Dendritic cell treated with granulocyte-macrophage colony-stimulating factor and Interleukin-4, amounts not matched to agents 40 ng/mL and 50 ng/mL, for 4 days (primary cell): ENCODE measurements at regions not wholly inside any gene's neighbourhood (a gene's known extent, or its start where the extent isn't known, plus 50 kb on each side); places are given as distances from the start of the nearest gene placed in this dataset.

Source experiments
- H3K27ac Mint-ChIP-seq: one replicate; pipeline ENCODE4 v1.8.0; 2022; ENCODE audit warnings: mild to moderate bottlenecking, mixed read lengths
- H3K27me3 Mint-ChIP-seq: one replicate; pipeline ENCODE4 v1.8.0; 2022; ENCODE audit warnings: mild to moderate bottlenecking, mixed read lengths
- H3K36me3 Mint-ChIP-seq: one replicate; pipeline ENCODE4 v1.8.0; 2022; ENCODE audit warnings: low read depth, mixed read lengths
- H3K4me1 Mint-ChIP-seq: one replicate; pipeline ENCODE4 v1.8.0; 2022; ENCODE audit warnings: low read depth, mixed read lengths
- H3K4me3 Mint-ChIP-seq: one replicate; pipeline ENCODE4 v1.8.0; 2022; ENCODE audit warnings: mild to moderate bottlenecking, moderate library complexity, mixed read lengths
- H3K9me3 Mint-ChIP-seq: one replicate; pipeline ENCODE4 v1.8.0; 2022; ENCODE audit warnings: mixed read lengths
- intact Hi-C: fragments of 100-400 bp; cut with micrococcal nuclease; formaldehyde crosslinking; loops from one replicate; pipeline ENCODE4 v1.15.0; 2022

DNA sequence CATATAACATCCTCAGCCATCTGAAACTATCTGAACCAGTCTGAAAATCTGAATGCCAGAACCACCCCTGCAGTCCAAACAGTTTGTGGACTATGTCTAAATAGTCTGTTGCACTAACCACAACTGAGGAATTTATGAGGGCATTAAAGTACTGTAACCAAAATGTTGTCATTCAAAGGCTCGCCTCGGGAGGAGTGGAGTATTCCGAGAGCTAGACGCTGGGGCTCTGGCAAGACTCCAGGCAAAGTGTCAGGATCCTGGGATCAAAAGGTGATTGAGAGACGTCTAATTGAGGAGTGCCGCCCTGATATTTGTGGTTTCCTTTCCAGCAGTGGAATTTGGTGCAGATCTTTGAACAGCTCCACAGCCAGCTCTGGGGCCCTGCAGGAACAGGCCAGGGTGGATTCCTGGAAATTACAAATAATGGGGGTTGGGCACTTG lies 142.9 kb upstream of the MYOCD start:
- Mint-ChIP-seq H3K4me1 (no peaks in the 10 kb centered on the region), H3K27ac (no peak overlapping the region), H3K36me3 (no peaks in the 10 kb centered on the region), H3K9me3 (no peaks in the 10 kb centered on the region), H3K4me3 (no peak overlapping the region), H3K27me3 (no peaks in the 10 kb centered on the region)
- intact Hi-C loops = no loop called here

- Mint-ChIP-seq H3K27me3 (no peaks in the 10 kb centered on the region), H3K27ac (no peak overlapping the region), H3K4me1 (no peaks in the 10 kb centered on the region), H3K9me3 (no peaks in the 10 kb centered on the region), H3K36me3 (no peaks in the 10 kb centered on the region), H3K4me3 (no peak overlapping the region)
- intact Hi-C loops = no loop called here
Measured at GRCh38 chr17:12523244-12523643, 142.4 kb upstream of the MYOCD start.

DNA sequence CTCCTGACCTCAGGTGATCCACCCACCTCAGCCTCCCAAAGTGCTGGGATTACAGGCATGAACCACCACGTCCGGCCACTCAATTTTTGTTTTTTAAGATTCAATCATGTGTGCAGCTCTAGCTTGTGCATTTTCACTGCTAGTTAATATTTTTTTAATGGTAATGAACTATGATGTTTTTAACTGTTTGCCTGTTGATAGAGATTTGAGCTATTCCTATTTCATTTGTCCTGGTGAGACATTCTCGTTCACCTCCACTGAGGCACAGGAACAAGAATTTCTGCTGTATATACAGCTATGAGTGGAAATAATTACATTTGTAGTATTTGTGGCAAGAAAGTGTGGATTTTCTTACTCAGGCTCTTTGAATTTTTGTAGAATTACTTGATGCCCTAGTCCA lies 137.7 kb upstream of the MYOCD start:
- Mint-ChIP-seq H3K9me3 (no peaks in the 10 kb centered on the region), H3K4me3 (no peak overlapping the region), H3K36me3 (no peaks in the 10 kb centered on the region), H3K4me1 (no peaks in the 10 kb centered on the region), H3K27me3 (no peaks in the 10 kb centered on the region), H3K27ac (no peak overlapping the region)
- intact Hi-C loops = no loop called here

DNA sequence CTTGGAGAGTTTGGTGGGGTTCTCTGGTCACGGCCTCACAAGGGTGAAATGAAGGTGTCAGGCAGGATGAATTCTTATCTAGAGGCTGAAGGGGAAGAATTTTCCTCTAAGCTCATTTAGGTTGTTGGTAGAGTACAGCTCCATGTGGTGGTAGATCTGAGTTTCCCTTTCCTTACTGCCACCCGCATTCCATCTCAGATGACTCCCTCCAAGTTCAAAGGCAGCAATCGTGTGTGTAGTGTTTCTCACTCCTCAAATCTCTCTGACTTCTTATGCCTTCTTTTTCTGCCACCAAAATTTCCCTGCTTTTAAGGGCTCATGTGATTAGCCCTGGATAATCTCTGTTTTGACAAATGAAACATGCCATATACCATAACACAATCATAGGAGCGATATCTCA lies 135.5 kb upstream of the MYOCD start:
- Mint-ChIP-seq H3K27ac (no peak overlapping the region), H3K9me3 (no peaks in the 10 kb centered on the region), H3K36me3 (no peaks in the 10 kb centered on the region), H3K4me3 (no peak overlapping the region), H3K27me3 (no peaks in the 10 kb centered on the region), H3K4me1 (no peaks in the 10 kb centered on the region)
- intact Hi-C loops = no loop called here

DNA sequence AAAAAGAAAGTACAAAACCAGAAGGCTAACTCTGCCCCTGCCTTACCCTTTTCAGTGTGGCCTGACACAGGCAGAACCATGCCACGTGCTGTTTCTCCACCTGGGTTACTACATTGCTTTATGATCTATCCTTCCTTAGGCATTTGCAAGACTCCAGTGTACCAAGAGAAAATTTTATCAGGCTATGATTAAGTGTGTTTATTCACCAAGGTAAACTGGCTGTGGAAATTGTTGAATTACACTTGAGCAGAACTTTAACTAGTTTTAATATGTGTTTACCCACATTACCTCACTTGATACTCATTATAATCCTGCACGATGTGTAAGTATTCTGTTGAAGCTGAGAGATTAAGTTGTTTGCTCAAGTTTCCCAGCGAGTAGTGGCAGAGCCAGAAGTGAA lies 129.7 kb upstream of the MYOCD start:
- intact Hi-C loops = no loop called here
- Mint-ChIP-seq H3K9me3 (no peaks in the 10 kb centered on the region), H3K36me3 (no peaks in the 10 kb centered on the region), H3K27ac (no peak overlapping the region), H3K4me1 (no peaks in the 10 kb centered on the region), H3K4me3 (no peak overlapping the region), H3K27me3 (no peaks in the 10 kb centered on the region)

- no peaks in the 10 kb centered on the region for H3K9me3 Mint-ChIP-seq
- no peak overlapping the region for H3K27ac Mint-ChIP-seq
- no peaks in the 10 kb centered on the region for H3K27me3 Mint-ChIP-seq
- H3K4me3 Mint-ChIP-seq = no peak overlapping the region
- intact Hi-C loops = no loop called here
- H3K4me1 Mint-ChIP-seq = no peaks in the 10 kb centered on the region
- no peaks in the 10 kb centered on the region for H3K36me3 Mint-ChIP-seq
Measured at GRCh38 chr17:12536472-12536871, 129.2 kb upstream of the MYOCD start.

DNA sequence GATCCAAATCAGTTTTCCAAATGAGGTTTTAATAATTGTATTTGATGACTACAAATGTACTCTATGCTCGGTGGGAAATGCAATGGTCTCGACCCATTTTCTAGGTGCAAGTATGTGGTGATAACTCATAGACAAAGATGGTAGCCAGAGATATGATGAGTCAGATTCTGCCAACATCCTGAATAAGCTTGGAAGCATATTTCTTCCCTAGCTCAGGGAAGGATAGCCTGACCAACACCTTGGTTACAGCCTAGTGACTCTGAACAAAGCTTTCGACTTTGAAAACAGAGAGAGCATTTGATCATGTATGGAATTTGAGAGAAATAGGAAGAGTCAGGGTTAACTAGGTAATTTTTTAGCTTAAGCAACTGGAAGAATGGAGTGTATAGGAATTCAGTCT lies 128.3 kb upstream of the MYOCD start:
- Mint-ChIP-seq H3K9me3 (no peaks in the 10 kb centered on the region), H3K4me1 (no peaks in the 10 kb centered on the region), H3K27me3 (no peaks in the 10 kb centered on the region), H3K36me3 (no peaks in the 10 kb centered on the region), H3K4me3 (no peak overlapping the region), H3K27ac (no peak overlapping the region)
- intact Hi-C loops = no loop called here

GRCh38 chr17:12538003-12538402 lies 127.7 kb upstream of the MYOCD start:
- H3K9me3 Mint-ChIP-seq = no peaks in the 10 kb centered on the region
- H3K27ac Mint-ChIP-seq = no peak overlapping the region
- H3K4me1 Mint-ChIP-seq = no peaks in the 10 kb centered on the region
- intact Hi-C loops = no loop called here
- no peak overlapping the region for H3K4me3 Mint-ChIP-seq
- no peaks in the 10 kb centered on the region for H3K27me3 Mint-ChIP-seq
- H3K36me3 Mint-ChIP-seq = no peaks in the 10 kb centered on the region

DNA sequence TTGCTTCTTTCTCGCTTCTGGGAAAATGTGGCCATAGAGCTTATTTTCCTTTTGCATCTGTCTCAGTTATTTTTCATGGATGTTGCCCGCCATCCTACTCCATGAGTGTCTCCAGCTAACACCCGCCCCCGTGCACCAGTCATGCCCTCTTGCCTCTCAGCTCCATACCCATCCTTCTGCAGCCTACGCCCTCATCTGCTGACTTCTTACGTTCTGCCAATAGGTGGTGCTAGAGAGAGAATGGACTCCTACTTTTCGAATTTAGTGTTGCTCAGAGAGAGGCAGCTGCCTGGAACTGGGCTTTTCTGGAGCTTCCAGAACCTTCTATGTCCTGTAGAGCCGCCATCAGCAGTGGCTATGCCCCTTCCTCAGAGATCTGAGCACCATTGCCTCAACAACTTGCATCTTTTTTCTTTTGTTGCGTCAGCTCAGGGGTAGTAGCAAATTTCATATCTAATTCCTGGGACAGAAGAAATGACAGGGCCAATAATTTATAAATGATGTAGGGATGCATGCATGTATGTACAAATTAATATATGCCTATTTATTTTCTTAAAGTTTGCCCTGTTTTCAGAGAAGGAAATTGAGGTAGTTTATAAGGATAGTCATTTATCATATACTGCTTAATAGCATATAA lies 119.7 kb upstream of the MYOCD start:
- H3K4me1 Mint-ChIP-seq = no peaks in the 10 kb centered on the region
- intact Hi-C loops = no loop called here
- no peak overlapping the region for H3K4me3 Mint-ChIP-seq
- no peak overlapping the region for H3K27ac Mint-ChIP-seq
- no peaks in the 10 kb centered on the region for H3K27me3 Mint-ChIP-seq
- H3K9me3 Mint-ChIP-seq = no peaks in the 10 kb centered on the region
- no peaks in the 10 kb centered on the region for H3K36me3 Mint-ChIP-seq

GRCh38 chr17:12546983-12547382 lies 118.7 kb upstream of the MYOCD start:
- H3K27me3 Mint-ChIP-seq = no peaks in the 10 kb centered on the region
- no peak overlapping the region for H3K4me3 Mint-ChIP-seq
- H3K36me3 Mint-ChIP-seq = no peaks in the 10 kb centered on the region
- intact Hi-C loops = no loop called here
- no peaks in the 10 kb centered on the region for H3K4me1 Mint-ChIP-seq
- no peaks in the 10 kb centered on the region for H3K9me3 Mint-ChIP-seq
- no peak overlapping the region for H3K27ac Mint-ChIP-seq

DNA sequence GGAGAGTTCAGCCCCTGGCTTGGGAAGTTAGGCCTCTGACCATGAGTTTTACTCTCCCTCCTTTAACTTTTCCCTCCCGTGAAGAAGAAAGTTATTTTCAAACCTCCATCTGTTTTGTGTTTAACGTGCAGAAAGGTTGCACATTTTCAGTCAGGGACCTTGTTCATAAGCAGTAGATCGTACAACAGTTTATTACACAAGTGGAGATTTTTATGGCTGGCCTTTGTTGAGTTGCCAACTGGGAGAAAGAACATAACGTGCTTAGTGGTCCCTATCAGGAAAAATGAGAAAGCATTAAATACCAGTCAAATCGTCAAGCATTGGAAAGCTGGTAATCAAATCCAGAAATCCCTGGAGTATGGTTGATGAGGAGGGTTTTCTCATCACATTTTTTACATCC lies 117.9 kb upstream of the MYOCD start:
- H3K4me3 Mint-ChIP-seq = no peak overlapping the region
- H3K4me1 Mint-ChIP-seq = no peaks in the 10 kb centered on the region
- H3K27ac Mint-ChIP-seq = no peak overlapping the region
- H3K9me3 Mint-ChIP-seq = no peaks in the 10 kb centered on the region
- H3K36me3 Mint-ChIP-seq = no peaks in the 10 kb centered on the region
- intact Hi-C loops = no loop called here
- H3K27me3 Mint-ChIP-seq = no peaks in the 10 kb centered on the region

GRCh38 chr17:12548558-12548957 lies 117.1 kb upstream of the MYOCD start:
- no peaks in the 10 kb centered on the region for H3K4me1 Mint-ChIP-seq
- intact Hi-C loops = no loop called here
- no peaks in the 10 kb centered on the region for H3K36me3 Mint-ChIP-seq
- no peaks in the 10 kb centered on the region for H3K27me3 Mint-ChIP-seq
- H3K9me3 Mint-ChIP-seq = no peaks in the 10 kb centered on the region
- no peak overlapping the region for H3K27ac Mint-ChIP-seq
- H3K4me3 Mint-ChIP-seq = no peak overlapping the region

DNA sequence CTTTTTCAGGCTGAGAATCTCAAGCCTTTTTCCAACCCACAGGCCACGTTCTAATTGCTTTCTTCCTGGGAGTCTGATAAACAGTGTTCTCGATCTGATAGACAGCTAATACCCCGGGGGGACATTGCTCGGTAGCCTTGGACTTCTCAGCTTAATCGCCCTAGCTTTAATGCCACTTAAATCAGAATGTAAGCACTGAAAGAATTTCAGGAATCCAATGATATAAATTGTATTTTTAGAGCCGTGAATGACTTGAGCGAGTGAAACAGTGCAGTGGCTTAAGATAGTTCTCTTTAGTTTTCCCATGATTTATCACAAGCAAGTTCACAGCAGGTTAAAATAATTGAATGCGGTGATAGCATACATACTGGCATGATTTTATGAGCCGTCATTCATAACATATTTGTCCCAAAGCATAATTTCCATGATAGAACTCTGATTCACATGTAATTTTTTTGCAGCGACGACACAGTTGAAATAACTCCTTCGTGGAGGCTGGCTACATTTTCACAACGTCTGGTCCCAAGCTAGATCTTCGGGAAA lies 116.1 kb upstream of the MYOCD start:
- Mint-ChIP-seq H3K27me3 (no peaks in the 10 kb centered on the region), H3K9me3 (no peaks in the 10 kb centered on the region), H3K36me3 (no peaks in the 10 kb centered on the region), H3K4me3 (no peak overlapping the region), H3K27ac (no peak overlapping the region), H3K4me1 (no peaks in the 10 kb centered on the region)
- intact Hi-C loops = no loop called here

DNA sequence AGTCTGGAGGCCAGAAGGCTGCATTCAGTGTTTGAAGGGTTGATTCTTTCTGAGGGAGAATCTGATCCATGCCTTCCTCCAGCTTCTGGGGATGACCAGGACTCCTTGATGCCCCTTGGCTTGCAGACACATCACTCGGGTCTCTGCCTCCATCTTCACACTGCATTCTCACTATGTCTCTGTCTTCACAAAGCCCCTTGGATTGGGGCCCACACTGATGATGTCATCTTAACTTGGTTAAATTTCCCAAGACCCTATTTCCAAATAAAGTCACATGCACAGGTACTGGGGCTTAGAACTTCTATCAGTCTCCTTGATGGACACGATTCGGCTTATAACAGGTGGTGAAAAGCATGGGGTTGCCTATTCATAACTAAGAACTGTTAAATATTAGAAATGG lies 112.1 kb upstream of the MYOCD start:
- Mint-ChIP-seq H3K27me3 (no peaks in the 10 kb centered on the region), H3K4me1 (no peaks in the 10 kb centered on the region), H3K9me3 (no peaks in the 10 kb centered on the region), H3K4me3 (no peak overlapping the region), H3K27ac (no peak overlapping the region), H3K36me3 (no peaks in the 10 kb centered on the region)
- intact Hi-C loops = no loop called here

DNA sequence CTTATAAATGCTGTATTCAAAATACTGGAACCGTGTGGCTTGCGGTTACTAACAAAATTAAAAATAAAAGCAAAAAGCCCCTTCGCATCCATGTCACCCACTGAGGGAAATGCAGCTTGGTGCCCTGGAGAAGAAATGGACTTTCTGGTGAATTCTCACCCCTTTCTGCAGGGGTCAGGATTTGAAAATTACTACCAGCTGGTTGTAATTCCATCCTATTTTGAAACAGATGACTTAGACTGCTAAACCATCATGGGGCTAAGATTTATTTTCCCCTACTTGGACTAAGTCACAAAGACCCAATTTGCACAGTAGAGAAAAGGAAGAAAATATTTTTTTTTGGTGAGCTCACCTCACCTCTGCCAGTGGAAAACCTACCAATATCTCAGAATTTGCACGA lies 111.4 kb upstream of the MYOCD start:
- H3K4me3 Mint-ChIP-seq = no peak overlapping the region
- intact Hi-C loops = no loop called here
- H3K9me3 Mint-ChIP-seq = no peaks in the 10 kb centered on the region
- no peaks in the 10 kb centered on the region for H3K27me3 Mint-ChIP-seq
- no peak overlapping the region for H3K27ac Mint-ChIP-seq
- no peaks in the 10 kb centered on the region for H3K4me1 Mint-ChIP-seq
- H3K36me3 Mint-ChIP-seq = no peaks in the 10 kb centered on the region
